Astrocyte of the spinal cord (primary cell): ENCODE measurements at regions not wholly inside any gene's neighbourhood (a gene's known extent, or its start where the extent isn't known, plus 50 kb on each side); places are given as distances from the start of the nearest gene placed in this dataset.
"Not testable (repeated sequence)": the region's sequence is repeated elsewhere in the genome, so short reads cannot be mapped to it uniquely, and the experiment has no call there.

ENCODE experiments used
- DNase-seq: peaks from one replicate; pipeline ENCODE4 v3.0.0; 2011; ENCODE audit warnings: low read depth, low spot score
- H3K4me3 ChIP-seq: 2 replicates; pipeline ENCODE4 v1.5.1; 2011; ENCODE audit warnings: low read depth, mild to moderate bottlenecking, low read length, moderate library complexity
- in situ Hi-C: cut with HindIII; loops from 2 replicates; pipeline ENCODE4 v1.10.0; 2017; ENCODE audit warnings: low sequenced_read_pairs
- TF ChIP-seq, protein P1 (sequence below): IDR thresholded peaks from 2 replicates; pipeline ENCODE4 v1.5.1; 2012; ENCODE audit warnings: low read depth, mild to moderate bottlenecking, low read length, inconsistent platforms

DNA sequence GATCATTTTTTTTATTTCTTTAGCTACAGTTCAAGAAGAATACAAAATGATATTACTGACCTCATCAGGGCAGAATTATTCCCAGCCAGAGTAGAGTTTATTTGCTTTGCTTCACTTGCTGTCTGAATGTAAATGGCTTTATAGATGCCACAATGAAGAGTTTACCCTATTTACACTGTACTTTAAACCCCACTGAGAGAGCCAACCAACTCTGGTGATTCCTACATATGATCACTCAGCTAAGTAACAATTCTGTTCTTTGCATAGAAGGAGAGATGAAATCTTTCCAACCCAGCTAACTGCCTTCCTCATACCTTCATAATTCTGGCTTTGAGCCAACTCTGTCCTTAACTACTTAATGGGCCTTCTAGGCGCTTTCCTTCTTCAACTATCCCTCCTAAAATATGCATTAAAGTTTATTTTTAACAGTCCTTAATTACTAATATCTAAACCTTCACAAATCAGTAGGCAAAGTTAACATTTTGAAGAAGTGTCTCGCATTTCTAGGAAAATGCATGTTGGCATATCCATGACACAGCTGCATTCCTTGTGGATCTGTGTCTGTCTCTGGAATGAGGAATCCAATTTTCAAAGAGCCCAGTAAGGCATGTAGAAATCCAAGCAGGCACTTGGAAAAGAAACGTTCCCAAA is 284.8 kb upstream of the GRAMD2B start:
- DNase-seq = peak; percentile 35
- in situ Hi-C loops = no loop called here
- TF ChIP-seq, protein P1, sequence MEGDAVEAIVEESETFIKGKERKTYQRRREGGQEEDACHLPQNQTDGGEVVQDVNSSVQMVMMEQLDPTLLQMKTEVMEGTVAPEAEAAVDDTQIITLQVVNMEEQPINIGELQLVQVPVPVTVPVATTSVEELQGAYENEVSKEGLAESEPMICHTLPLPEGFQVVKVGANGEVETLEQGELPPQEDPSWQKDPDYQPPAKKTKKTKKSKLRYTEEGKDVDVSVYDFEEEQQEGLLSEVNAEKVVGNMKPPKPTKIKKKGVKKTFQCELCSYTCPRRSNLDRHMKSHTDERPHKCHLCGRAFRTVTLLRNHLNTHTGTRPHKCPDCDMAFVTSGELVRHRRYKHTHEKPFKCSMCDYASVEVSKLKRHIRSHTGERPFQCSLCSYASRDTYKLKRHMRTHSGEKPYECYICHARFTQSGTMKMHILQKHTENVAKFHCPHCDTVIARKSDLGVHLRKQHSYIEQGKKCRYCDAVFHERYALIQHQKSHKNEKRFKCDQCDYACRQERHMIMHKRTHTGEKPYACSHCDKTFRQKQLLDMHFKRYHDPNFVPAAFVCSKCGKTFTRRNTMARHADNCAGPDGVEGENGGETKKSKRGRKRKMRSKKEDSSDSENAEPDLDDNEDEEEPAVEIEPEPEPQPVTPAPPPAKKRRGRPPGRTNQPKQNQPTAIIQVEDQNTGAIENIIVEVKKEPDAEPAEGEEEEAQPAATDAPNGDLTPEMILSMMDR = no peak
- H3K4me3 ChIP-seq = no peak overlapping the region

DNA sequence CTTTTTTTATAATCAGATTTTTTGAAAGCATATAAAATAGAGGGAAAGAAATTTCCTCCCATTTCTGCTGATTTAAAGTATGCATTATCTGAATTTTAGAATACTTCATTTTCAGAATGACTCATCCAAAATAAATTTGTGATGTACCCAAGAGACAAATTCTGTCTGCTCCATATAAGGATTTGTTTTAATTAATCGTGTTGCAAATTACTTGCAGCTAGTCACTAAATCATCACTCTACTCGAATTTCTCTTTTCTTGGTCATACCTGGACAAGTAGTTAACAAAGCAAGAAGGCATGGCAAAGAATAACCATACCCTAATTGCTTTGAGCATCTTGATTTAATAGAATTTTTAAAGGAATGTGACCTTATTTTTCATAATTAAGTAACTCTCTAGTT is 284.1 kb upstream of the GRAMD2B start:
- no peak for DNase-seq
- TF ChIP-seq, protein P1 = no peak
- in situ Hi-C loops = no loop called here
- no peak overlapping the region for H3K4me3 ChIP-seq

DNA sequence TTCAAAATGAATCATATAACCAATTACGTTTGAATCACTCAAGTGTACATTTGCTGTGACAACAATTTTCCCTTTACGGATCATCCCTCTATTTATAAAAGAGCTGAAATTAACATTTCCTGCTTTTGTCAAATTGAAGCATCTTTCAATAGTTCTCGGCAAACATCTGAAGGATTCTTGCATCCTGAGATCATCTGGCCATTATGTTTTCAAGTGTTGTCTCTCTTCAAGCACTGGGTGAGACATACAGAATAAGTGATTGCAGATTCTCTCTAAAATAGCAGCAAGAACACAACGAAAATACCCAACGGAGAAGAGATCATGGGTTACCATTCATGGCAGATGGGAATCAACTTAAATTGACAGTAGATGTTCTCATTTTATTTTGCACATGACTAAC is 283.4 kb upstream of the GRAMD2B start:
- H3K4me3 ChIP-seq = no peak overlapping the region
- in situ Hi-C loops = no loop called here
- TF ChIP-seq, protein P1 = no peak
- peak; percentile 54 for DNase-seq

DNA sequence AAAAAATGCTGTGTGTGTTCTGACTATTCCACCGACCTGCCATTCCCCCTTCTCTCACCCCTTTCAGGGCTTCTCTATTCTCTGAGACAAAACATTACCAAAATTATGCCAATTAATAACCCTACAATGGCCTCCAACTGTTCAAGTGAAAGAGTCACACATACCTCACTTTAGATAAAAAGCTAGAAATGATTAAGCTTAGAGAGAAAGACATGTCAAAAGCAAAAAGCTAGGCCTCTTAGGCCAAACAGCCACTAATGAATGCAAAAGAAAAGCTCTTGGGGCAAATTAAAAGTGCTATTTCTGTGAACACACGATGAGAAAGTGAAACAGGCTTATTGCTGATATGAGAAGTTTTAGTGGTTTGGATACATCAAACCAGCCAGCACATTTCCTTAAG is 279.6 kb upstream of the GRAMD2B start:
- no peak for DNase-seq
- H3K4me3 ChIP-seq = no peak overlapping the region
- TF ChIP-seq, protein P1 = no peak
- in situ Hi-C loops = no loop called here

DNA sequence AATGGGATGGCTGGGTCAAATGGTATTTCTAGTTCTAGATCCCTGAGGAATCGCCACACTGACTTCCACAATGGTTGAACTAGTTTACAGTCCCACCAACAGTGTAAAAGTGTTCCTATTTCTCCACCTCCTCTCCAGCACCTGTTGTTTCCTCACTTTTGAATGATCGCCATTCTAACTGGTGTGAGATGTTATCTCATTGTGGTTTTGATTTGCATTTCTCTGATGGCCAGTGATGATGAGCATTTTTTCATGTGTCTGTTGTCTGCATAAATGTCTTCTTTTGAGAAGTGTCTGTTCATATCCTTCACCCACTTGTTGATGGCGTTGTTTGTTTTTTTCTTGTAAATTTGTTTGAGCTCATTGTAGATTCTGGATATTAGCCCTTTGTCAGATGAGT is 272.9 kb upstream of the GRAMD2B start:
- in situ Hi-C loops, DNase-seq, H3K4me3 ChIP-seq: not testable (repeated sequence)

DNA sequence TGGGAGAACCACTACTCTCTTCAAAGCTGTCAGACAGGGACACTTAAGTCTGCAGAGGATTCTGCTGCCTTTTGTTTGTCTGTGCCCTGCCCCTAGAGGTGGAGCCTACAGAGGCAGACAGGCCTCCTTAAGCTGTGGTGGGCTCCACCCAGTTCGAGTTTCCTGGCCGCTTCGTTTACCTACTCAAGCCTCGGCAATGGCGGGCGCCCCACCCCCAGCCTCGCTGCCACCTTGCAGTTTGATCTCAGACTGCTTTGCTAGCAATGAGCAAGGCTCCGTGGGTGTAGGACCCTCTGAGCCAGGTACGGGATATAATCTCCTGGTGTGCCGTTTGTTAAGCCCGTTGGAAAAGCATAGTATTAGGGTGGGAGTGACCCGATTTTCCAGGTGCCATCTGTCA is 267.9 kb upstream of the GRAMD2B start:
- in situ Hi-C loops, DNase-seq, H3K4me3 ChIP-seq: not testable (repeated sequence)

DNA sequence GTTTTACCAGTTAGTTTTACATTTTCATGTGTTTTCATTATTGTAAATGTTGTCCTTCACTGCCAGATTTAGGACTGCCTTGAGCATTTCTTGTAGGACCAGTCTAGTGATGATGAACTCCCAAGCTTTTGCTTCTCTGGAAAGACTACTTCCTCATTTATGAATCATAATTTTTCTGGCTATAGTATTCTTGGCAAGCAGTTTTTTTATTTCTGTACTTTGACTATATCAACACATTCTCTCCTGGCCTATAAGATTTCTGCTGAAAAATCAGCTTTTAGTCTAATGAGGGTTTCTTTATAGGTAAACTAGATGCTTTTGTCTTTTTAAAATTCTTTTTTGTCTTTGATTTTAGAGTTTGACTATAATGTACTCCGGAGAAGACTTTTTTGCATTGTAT is 256.8 kb upstream of the GRAMD2B start:
- H3K4me3 ChIP-seq = no peak overlapping the region
- in situ Hi-C loops = no loop called here
- TF ChIP-seq, protein P1 = no peak
- no peak for DNase-seq

DNA sequence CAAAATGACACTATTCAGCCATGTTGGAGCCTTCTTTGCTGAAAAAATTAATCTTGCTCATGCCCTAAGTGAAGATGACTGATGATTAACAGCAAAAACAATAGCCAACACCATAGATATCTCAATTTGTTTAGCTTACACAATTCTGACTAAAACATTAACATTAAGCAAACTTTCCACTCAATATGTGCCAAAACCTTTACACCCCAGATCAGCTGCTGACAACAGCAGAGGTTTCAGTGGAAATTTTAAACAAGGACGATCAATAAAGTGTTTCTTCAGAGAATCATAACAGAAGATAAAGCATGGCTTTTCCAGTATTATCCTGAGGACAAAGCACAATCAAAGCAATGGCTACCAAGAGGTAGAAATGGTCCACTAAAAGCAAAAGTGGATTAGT is 254.4 kb upstream of the GRAMD2B start:
- no peak overlapping the region for H3K4me3 ChIP-seq
- TF ChIP-seq, protein P1 = no peak
- in situ Hi-C loops = no loop called here
- DNase-seq = no peak
